ENCODE measurements at regions not wholly inside any gene's neighbourhood (a gene's known extent, or its start where the extent isn't known, plus 50 kb on each side); places are given as distances from the start of the nearest gene placed in this dataset.

DNA sequence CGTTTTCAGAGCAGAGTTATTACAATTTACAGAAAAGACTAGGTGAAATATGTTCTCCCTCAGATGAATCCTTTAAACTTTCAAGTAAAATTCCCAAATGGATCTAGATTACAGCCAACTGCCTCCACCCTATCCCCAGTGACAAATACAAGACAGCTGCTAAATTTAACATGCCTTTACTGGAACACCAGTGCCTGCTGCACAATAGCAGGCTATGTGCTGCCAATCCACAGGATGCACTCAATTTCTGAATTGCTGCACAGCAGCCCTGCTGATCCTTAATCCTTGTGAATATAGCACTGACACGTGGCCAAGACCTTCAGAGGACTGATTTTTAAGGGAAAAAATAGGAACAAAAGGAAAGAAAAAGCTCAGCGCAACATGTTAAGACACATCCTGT is 128.9 kb downstream of the CCER1 start:
- Histone ChIP-seq H3K27me3 (ENCODE audit: insufficient read depth, low read length, poor library complexity, severe bottlenecking) (no peaks in the 10 kb centered on the region), H3K9me3 (ENCODE audit: low read length) (no peaks in the 10 kb centered on the region), H3K4me3 (ENCODE audit: low read length) (no peak overlapping the region), H3K27ac (ENCODE audit: low read depth, low read length) (no peak overlapping the region), H3K4me1 (ENCODE audit: insufficient read depth, low read length) (no peaks in the 10 kb centered on the region), H3K36me3 (ENCODE audit: insufficient read depth, low read length) (no peaks in the 10 kb centered on the region)
- DNase-seq: no peak
- H3K4me1 Mint-ChIP-seq: no peaks in the 10 kb centered on the region
- no peak overlapping the region for H3K4me3 Mint-ChIP-seq
- CTCF ChIA-PET: no interaction called here
- no peaks in the 10 kb centered on the region for H3K27me3 Mint-ChIP-seq
- no peaks in the 10 kb centered on the region for H3K36me3 Mint-ChIP-seq
- H3K27ac Mint-ChIP-seq: no peak overlapping the region
- POLR2A ChIA-PET: no interaction called here
- no peaks in the 10 kb centered on the region for H3K9me3 Mint-ChIP-seq

DNA sequence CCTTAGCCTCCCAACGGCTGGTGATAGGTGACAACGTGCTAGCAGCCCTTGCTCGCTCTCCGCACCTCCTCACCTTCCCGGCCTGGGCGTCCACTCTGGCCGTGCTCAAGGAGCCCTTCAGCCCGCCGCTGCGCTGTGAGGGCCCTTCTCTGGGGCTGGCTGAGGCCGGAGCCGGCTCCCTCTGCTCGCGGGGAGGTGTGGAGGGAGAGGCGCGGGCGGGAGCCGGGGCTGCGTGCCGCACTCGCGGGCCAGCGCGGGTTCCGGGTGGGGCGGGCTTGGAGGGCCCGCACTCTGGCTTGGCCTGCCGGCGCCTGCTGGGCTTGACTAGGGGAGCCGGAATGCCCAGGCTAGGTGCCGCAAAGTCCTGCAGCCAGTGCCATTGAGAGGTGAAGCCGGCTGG is 131.1 kb downstream of the CCER1 start:
- DNase-seq: no peak
- no peak overlapping the region for H3K27ac ChIP-seq (ENCODE audit: low read depth, low read length)
- Mint-ChIP-seq H3K4me3 (no peak overlapping the region), H3K27me3 (no peaks in the 10 kb centered on the region), H3K27ac (no peak overlapping the region), H3K4me1 (no peaks in the 10 kb centered on the region), H3K36me3 (no peaks in the 10 kb centered on the region), H3K9me3 (no peaks in the 10 kb centered on the region)
- CTCF ChIA-PET: no interaction called here
- H3K9me3 ChIP-seq (ENCODE audit: low read length): no peaks in the 10 kb centered on the region
- no peaks in the 10 kb centered on the region for H3K36me3 ChIP-seq (ENCODE audit: insufficient read depth, low read length)
- no peaks in the 10 kb centered on the region for H3K27me3 ChIP-seq (ENCODE audit: insufficient read depth, low read length, poor library complexity, severe bottlenecking)
- H3K4me3 ChIP-seq (ENCODE audit: low read length): no peak overlapping the region
- H3K4me1 ChIP-seq (ENCODE audit: insufficient read depth, low read length): no peaks in the 10 kb centered on the region
- POLR2A ChIA-PET: no interaction called here

DNA sequence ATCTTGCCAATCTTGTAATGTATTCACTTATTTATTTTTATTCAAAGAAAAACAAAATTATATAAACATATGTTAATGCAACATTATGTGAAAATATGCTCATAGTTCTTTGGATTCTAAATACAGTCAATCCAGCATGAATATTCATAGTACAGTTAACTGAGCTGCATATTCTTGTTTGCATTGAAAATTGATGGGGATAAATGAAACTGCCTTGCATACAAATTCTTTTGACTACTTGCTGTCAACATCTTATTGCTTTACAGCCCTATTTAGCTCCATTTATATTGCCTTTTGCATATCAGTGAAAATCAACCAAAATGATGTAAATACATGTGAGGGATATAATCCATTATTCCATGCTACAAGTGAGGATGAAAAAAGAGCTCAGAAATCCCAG is 135.3 kb downstream of the CCER1 start:
- Histone ChIP-seq H3K4me1 (ENCODE audit: insufficient read depth, low read length) (no peaks in the 10 kb centered on the region), H3K9me3 (ENCODE audit: low read length) (no peaks in the 10 kb centered on the region), H3K27me3 (ENCODE audit: insufficient read depth, low read length, poor library complexity, severe bottlenecking) (no peaks in the 10 kb centered on the region), H3K36me3 (ENCODE audit: insufficient read depth, low read length) (no peaks in the 10 kb centered on the region), H3K4me3 (ENCODE audit: low read length) (no peak overlapping the region), H3K27ac (ENCODE audit: low read depth, low read length) (no peak overlapping the region)
- no peaks in the 10 kb centered on the region for H3K4me1 Mint-ChIP-seq
- no peak for DNase-seq
- no peaks in the 10 kb centered on the region for H3K27me3 Mint-ChIP-seq
- H3K27ac Mint-ChIP-seq: no peak overlapping the region
- ChIA-PET CTCF (no interaction called here), POLR2A (no interaction called here)
- no peaks in the 10 kb centered on the region for H3K9me3 Mint-ChIP-seq
- H3K36me3 Mint-ChIP-seq: no peaks in the 10 kb centered on the region
- no peak overlapping the region for H3K4me3 Mint-ChIP-seq

GRCh38 chr12:90816353-90817089 is 138.5 kb downstream of the CCER1 start:
- ChIA-PET CTCF (no interaction called here), POLR2A (no interaction called here)
- Mint-ChIP-seq H3K36me3 (no peaks in the 10 kb centered on the region), H3K4me3 (no peak overlapping the region), H3K4me1 (no peaks in the 10 kb centered on the region), H3K27ac (no peak overlapping the region), H3K9me3 (peaks cover 0 to 4% (median 0%) of the 10 kb centered on the region in 5 donors), H3K27me3 (no peaks in the 10 kb centered on the region)
- Histone ChIP-seq H3K36me3 (ENCODE audit: insufficient read depth, low read length) (no peaks in the 10 kb centered on the region), H3K27ac (ENCODE audit: low read depth, low read length) (no peak overlapping the region), H3K4me3 (ENCODE audit: low read length) (no peak overlapping the region), H3K9me3 (ENCODE audit: low read length) (no peaks in the 10 kb centered on the region), H3K4me1 (ENCODE audit: insufficient read depth, low read length) (no peaks in the 10 kb centered on the region), H3K27me3 (ENCODE audit: insufficient read depth, low read length, poor library complexity, severe bottlenecking) (no peaks in the 10 kb centered on the region)
- no peak for DNase-seq

GRCh38 chr12:90809940-90810339 is 145.0 kb downstream of the CCER1 start:
- Histone ChIP-seq H3K27ac (ENCODE audit: low read depth, low read length) (no peak overlapping the region), H3K9me3 (ENCODE audit: low read length) (no peaks in the 10 kb centered on the region), H3K27me3 (ENCODE audit: insufficient read depth, low read length, poor library complexity, severe bottlenecking) (no peaks in the 10 kb centered on the region), H3K4me1 (ENCODE audit: insufficient read depth, low read length) (no peaks in the 10 kb centered on the region), H3K4me3 (ENCODE audit: low read length) (no peak overlapping the region), H3K36me3 (ENCODE audit: insufficient read depth, low read length) (no peaks in the 10 kb centered on the region)
- Mint-ChIP-seq H3K4me3 (no peak overlapping the region), H3K27me3 (peaks cover 0 to 2% of the 10 kb centered on the region in 2 donors), H3K27ac (no peak overlapping the region), H3K4me1 (no peaks in the 10 kb centered on the region), H3K9me3 (peaks cover 0 to 4% (median 0%) of the 10 kb centered on the region in 5 donors), H3K36me3 (no peaks in the 10 kb centered on the region)
- CTCF ChIA-PET: no interaction called here
- POLR2A ChIA-PET: no interaction called here
- DNase-seq: no peak

GRCh38 chr12:90808568-90808967 is 146.4 kb downstream of the CCER1 start:
- no peak overlapping the region for H3K27ac ChIP-seq (ENCODE audit: low read depth, low read length)
- Mint-ChIP-seq H3K4me1 (no peaks in the 10 kb centered on the region), H3K27me3 (peaks cover 0 to 2% of the 10 kb centered on the region in 2 donors), H3K4me3 (no peak overlapping the region), H3K27ac (no peak overlapping the region), H3K9me3 (peaks cover 0 to 4% (median 0%) of the 10 kb centered on the region in 5 donors), H3K36me3 (no peaks in the 10 kb centered on the region)
- CTCF ChIA-PET: no interaction called here
- POLR2A ChIA-PET: no interaction called here
- H3K36me3 ChIP-seq (ENCODE audit: insufficient read depth, low read length): no peaks in the 10 kb centered on the region
- H3K4me1 ChIP-seq (ENCODE audit: insufficient read depth, low read length): no peaks in the 10 kb centered on the region
- no peaks in the 10 kb centered on the region for H3K9me3 ChIP-seq (ENCODE audit: low read length)
- DNase-seq: no peak
- H3K4me3 ChIP-seq (ENCODE audit: low read length): no peak overlapping the region
- H3K27me3 ChIP-seq (ENCODE audit: insufficient read depth, low read length, poor library complexity, severe bottlenecking): no peaks in the 10 kb centered on the region

GRCh38 chr12:90802727-90803126 is 152.2 kb downstream of the CCER1 start:
- no peaks in the 10 kb centered on the region for H3K9me3 ChIP-seq (ENCODE audit: low read length)
- Mint-ChIP-seq H3K27me3 (no peaks in the 10 kb centered on the region), H3K27ac (no peak overlapping the region), H3K4me1 (no peaks in the 10 kb centered on the region), H3K4me3 (no peak overlapping the region), H3K36me3 (peaks cover 0 to 1% (median 0%) of the 10 kb centered on the region in 3 donors), H3K9me3 (no peaks in the 10 kb centered on the region)
- no peak for DNase-seq
- H3K4me1 ChIP-seq (ENCODE audit: insufficient read depth, low read length): no peaks in the 10 kb centered on the region
- POLR2A ChIA-PET: no interaction called here
- no peaks in the 10 kb centered on the region for H3K36me3 ChIP-seq (ENCODE audit: insufficient read depth, low read length)
- H3K27me3 ChIP-seq (ENCODE audit: insufficient read depth, low read length, poor library complexity, severe bottlenecking): no peaks in the 10 kb centered on the region
- no peak overlapping the region for H3K4me3 ChIP-seq (ENCODE audit: low read length)
- CTCF ChIA-PET: no interaction called here
- H3K27ac ChIP-seq (ENCODE audit: low read depth, low read length): no peak overlapping the region

DNA sequence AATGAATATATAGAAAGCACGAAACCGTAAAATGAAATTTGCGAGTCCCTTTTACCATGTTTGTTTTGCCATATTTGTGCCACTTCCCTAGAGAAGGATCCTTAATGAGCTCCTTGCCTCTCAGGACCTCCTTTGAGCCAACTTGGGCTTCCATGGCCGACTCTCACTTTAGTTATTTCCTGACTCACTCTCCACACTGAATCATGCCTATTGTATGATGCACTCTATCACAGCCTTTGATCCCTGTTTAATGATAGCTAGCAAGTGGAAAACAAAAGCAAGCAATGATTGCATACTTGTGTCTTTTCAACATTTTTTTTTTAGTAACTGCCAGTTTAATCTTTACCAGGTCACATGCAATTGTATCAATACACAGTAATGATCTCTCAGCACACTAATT is 153.2 kb downstream of the CCER1 start:
- ChIA-PET CTCF (no interaction called here), POLR2A (no interaction called here)
- H3K36me3 ChIP-seq (ENCODE audit: insufficient read depth, low read length): no peaks in the 10 kb centered on the region
- Mint-ChIP-seq H3K27me3 (no peaks in the 10 kb centered on the region), H3K4me1 (no peaks in the 10 kb centered on the region), H3K9me3 (no peaks in the 10 kb centered on the region), H3K36me3 (peaks cover 0 to 1% (median 0%) of the 10 kb centered on the region in 3 donors), H3K27ac (no peak overlapping the region), H3K4me3 (no peak overlapping the region)
- no peak for DNase-seq
- no peaks in the 10 kb centered on the region for H3K27me3 ChIP-seq (ENCODE audit: insufficient read depth, low read length, poor library complexity, severe bottlenecking)
- H3K4me3 ChIP-seq (ENCODE audit: low read length): no peak overlapping the region
- H3K9me3 ChIP-seq (ENCODE audit: low read length): no peaks in the 10 kb centered on the region
- no peak overlapping the region for H3K27ac ChIP-seq (ENCODE audit: low read depth, low read length)
- H3K4me1 ChIP-seq (ENCODE audit: insufficient read depth, low read length): no peaks in the 10 kb centered on the region

GRCh38 chr12:90794212-90794611 is 160.8 kb downstream of the CCER1 start:
- Histone ChIP-seq H3K9me3 (ENCODE audit: low read length) (no peaks in the 10 kb centered on the region), H3K4me1 (ENCODE audit: insufficient read depth, low read length) (no peaks in the 10 kb centered on the region), H3K27me3 (ENCODE audit: insufficient read depth, low read length, poor library complexity, severe bottlenecking) (no peaks in the 10 kb centered on the region), H3K36me3 (ENCODE audit: insufficient read depth, low read length) (no peaks in the 10 kb centered on the region), H3K4me3 (ENCODE audit: low read length) (no peak overlapping the region), H3K27ac (ENCODE audit: low read depth, low read length) (no peak overlapping the region)
- H3K4me1 Mint-ChIP-seq: no peaks in the 10 kb centered on the region
- peaks cover 0 to 1% of the 10 kb centered on the region in 2 donors for H3K27me3 Mint-ChIP-seq
- H3K4me3 Mint-ChIP-seq: no peak overlapping the region
- ChIA-PET CTCF (no interaction called here), POLR2A (no interaction called here)
- DNase-seq: no peak
- H3K36me3 Mint-ChIP-seq: no peaks in the 10 kb centered on the region
- peaks cover 0 to 5% (median 0%) of the 10 kb centered on the region in 5 donors for H3K9me3 Mint-ChIP-seq
- no peak overlapping the region for H3K27ac Mint-ChIP-seq

Data from CD8-positive, alpha-beta memory T cell (primary cell).